ENCODE measurements at regions not wholly inside any gene's neighbourhood (a gene's known extent, or its start where the extent isn't known, plus 50 kb on each side); places are given as distances from the start of the nearest gene placed in this dataset.

- no peak for TF ChIP-seq EZH2 (IDR thresholded peaks at IDR 0.05; ENCODE audit: borderline replicate concordance, low read depth, low read length, poor library complexity, severe bottlenecking)
- TF ChIP-seq CTCF (conservative IDR thresholded peaks at IDR 0.05; ENCODE audit: low read depth, low read length), result no peak
These were observed 700.7 kb downstream of the EPM2A start for GRCh38 chr6:145034664-145035063.
